KBM-7 (cell line): ENCODE measurements at regions not wholly inside any gene's neighbourhood (a gene's known extent, or its start where the extent isn't known, plus 50 kb on each side); places are given as distances from the start of the nearest gene placed in this dataset.

Source experiments
- DNase-seq: peaks from one replicate; pipeline ENCODE4 v3.0.0-alpha.2; 2015
- in situ Hi-C: fragments of 300-500 bp; cut with MboI; formaldehyde crosslinking; loops from 2 replicates; pipeline ENCODE4 v1.14.3; 2020; ENCODE audit warnings: low sequenced_read_pairs, low pct_unique_long_range_greater_than_20kb, mixed read lengths

- in situ Hi-C loops, result no loop called here
- DNase-seq, result no peak
Observed at GRCh38 chr7:96503597-96503996, 181.7 kb upstream of the SLC25A13 start.

- in situ Hi-C loops, result no loop called here
- DNase-seq, result no peak
Observed at GRCh38 chr7:96501318-96501717, 179.4 kb upstream of the SLC25A13 start.

GRCh38 chr7:96499532-96499931 is 177.6 kb upstream of the SLC25A13 start:
- in situ Hi-C loops, result no loop called here
- no peak for DNase-seq

- DNase-seq, result no peak
- in situ Hi-C loops, result no loop called here
Observed at GRCh38 chr7:96497567-96497966, 175.7 kb upstream of the SLC25A13 start.

GRCh38 chr7:96495751-96496216 is 173.9 kb upstream of the SLC25A13 start:
- no peak for DNase-seq

GRCh38 chr7:96486681-96487080 is 164.8 kb upstream of the SLC25A13 start:
- in situ Hi-C loops, result no loop called here
- DNase-seq, result no peak

More at GRCh38 chr7:96495751-96496216, 173.9 kb upstream of the SLC25A13 start:
- in situ Hi-C loops, result no loop called here

GRCh38 chr7:96484845-96485244 is 162.9 kb upstream of the SLC25A13 start:
- DNase-seq, result no peak

GRCh38 chr7:96484091-96484490 is 162.2 kb upstream of the SLC25A13 start:
- in situ Hi-C loops, result no loop called here
- DNase-seq, result no peak

More at GRCh38 chr7:96484845-96485244, 162.9 kb upstream of the SLC25A13 start:
- in situ Hi-C loops, result no loop called here

GRCh38 chr7:96481796-96482195 is 159.9 kb upstream of the SLC25A13 start:
- no peak for DNase-seq
- in situ Hi-C loops, result no loop called here

- DNase-seq, result no peak
- in situ Hi-C loops, result no loop called here
Observed at GRCh38 chr7:96479015-96479645, 157.2 kb upstream of the SLC25A13 start.

GRCh38 chr7:96471606-96472005 is 149.7 kb upstream of the SLC25A13 start:
- in situ Hi-C loops, result no loop called here
- DNase-seq, result no peak

- DNase-seq, result no peak
- in situ Hi-C loops, result no loop called here
Observed at GRCh38 chr7:96452146-96452545, 130.2 kb upstream of the SLC25A13 start.

GRCh38 chr7:96449094-96449493 is 127.2 kb upstream of the SLC25A13 start:
- no peak for DNase-seq
- in situ Hi-C loops, result no loop called here

- in situ Hi-C loops, result no loop called here
Observed at GRCh38 chr7:96447109-96447645, 125.3 kb upstream of the SLC25A13 start.

GRCh38 chr7:96441436-96442084 is 119.7 kb upstream of the SLC25A13 start:
- in situ Hi-C loops, result no loop called here

More at GRCh38 chr7:96447109-96447645, 125.3 kb upstream of the SLC25A13 start:
- no peak for DNase-seq

GRCh38 chr7:96440328-96440727 is 118.4 kb upstream of the SLC25A13 start:
- no peak for DNase-seq
- in situ Hi-C loops, result no loop called here

More at GRCh38 chr7:96441436-96442084, 119.7 kb upstream of the SLC25A13 start:
- no peak for DNase-seq

GRCh38 chr7:96436880-96437279 is 115.0 kb upstream of the SLC25A13 start:
- in situ Hi-C loops, result no loop called here
- DNase-seq, result no peak

- DNase-seq, result no peak
- in situ Hi-C loops, result no loop called here
Observed at GRCh38 chr7:96430356-96430755, 108.5 kb upstream of the SLC25A13 start.

GRCh38 chr7:96427143-96427542 is 105.2 kb upstream of the SLC25A13 start:
- no peak for DNase-seq

GRCh38 chr7:96426685-96427084 is 104.8 kb upstream of the SLC25A13 start:
- in situ Hi-C loops, result no loop called here
- no peak for DNase-seq

More at GRCh38 chr7:96427143-96427542, 105.2 kb upstream of the SLC25A13 start:
- in situ Hi-C loops, result no loop called here
